Activated CD4-positive, alpha-beta T cell treated with anti-CD3 and anti-CD28 coated beads for 1 hour (primary cell): ENCODE measurements at regions not wholly inside any gene's neighbourhood (a gene's known extent, or its start where the extent isn't known, plus 50 kb on each side); places are given as distances from the start of the nearest gene placed in this dataset.
A peak's percentile ranks its signal among the peaks of the same experiment; 100 is the strongest.
"Not testable (repeated sequence)": the region's sequence is repeated elsewhere in the genome, so short reads cannot be mapped to it uniquely, and the experiment has no call there.

Experiments used
- DNase-seq: peaks from one replicate; pipeline ENCODE4 v3.0.0-alpha.2; 2020

- peak; percentile 36 for DNase-seq
Measured at GRCh38 chr11:81869351-81870065, 864.2 kb downstream of the FAM181B start.

GRCh38 chr11:81866896-81867295 is 866.8 kb downstream of the FAM181B start:
- no peak for DNase-seq

GRCh38 chr11:81857386-81857785 is 876.3 kb downstream of the FAM181B start:
- DNase-seq: no peak

GRCh38 chr11:81853791-81854190 is 879.9 kb downstream of the FAM181B start:
- DNase-seq: no peak

- no peak for DNase-seq
Measured at GRCh38 chr11:81852896-81853295, 880.8 kb downstream of the FAM181B start.

GRCh38 chr11:81840380-81840779 is 893.3 kb downstream of the FAM181B start:
- DNase-seq: no peak

- no peak for DNase-seq
Measured at GRCh38 chr11:81839976-81840375, 893.7 kb downstream of the FAM181B start.

GRCh38 chr11:81839016-81839415 is 894.6 kb downstream of the FAM181B start:
- no peak for DNase-seq

- DNase-seq: no peak
Measured at GRCh38 chr11:81829976-81830375, 903.7 kb downstream of the FAM181B start.

GRCh38 chr11:81825346-81825745 is 908.3 kb downstream of the FAM181B start:
- no peak for DNase-seq

GRCh38 chr11:81819462-81819861 is 914.2 kb downstream of the FAM181B start:
- no peak for DNase-seq

GRCh38 chr11:81804858-81805257 is 928.8 kb downstream of the FAM181B start:
- DNase-seq: no peak

GRCh38 chr11:81802591-81802990 is 931.1 kb downstream of the FAM181B start:
- no peak for DNase-seq

- DNase-seq: no peak
Measured at GRCh38 chr11:81792416-81792815, 941.2 kb downstream of the FAM181B start.

- no peak for DNase-seq
Measured at GRCh38 chr11:81787584-81788049, 946.0 kb downstream of the FAM181B start.

GRCh38 chr11:81772166-81772565 is 961.5 kb downstream of the FAM181B start:
- DNase-seq: no peak

GRCh38 chr11:81769906-81770305 is 963.8 kb downstream of the FAM181B start:
- DNase-seq: not testable (repeated sequence)

- no peak for DNase-seq
Measured at GRCh38 chr11:81756864-81757595, 976.6 kb downstream of the FAM181B start.

GRCh38 chr11:81749245-81749644 is 984.4 kb downstream of the FAM181B start:
- no peak for DNase-seq

GRCh38 chr11:81744336-81745116 is 989.1 kb downstream of the FAM181B start:
- DNase-seq: no peak

GRCh38 chr11:81725701-81726100 is 1008.0 kb downstream of the FAM181B start:
- DNase-seq: no peak

GRCh38 chr11:81717695-81718094 is 1016.0 kb downstream of the FAM181B start:
- DNase-seq: no peak

GRCh38 chr11:81707881-81708280 is 1025.8 kb downstream of the FAM181B start:
- no peak for DNase-seq

GRCh38 chr11:81705283-81705682 is 1028.4 kb downstream of the FAM181B start:
- no peak for DNase-seq
